Stimulated activated naive CD8-positive, alpha-beta T cell treated with anti-CD3 and anti-CD28 coated beads, Interleukin-15, amount 100 ng/mL, for 72 hours (primary cell): ENCODE measurements at regions not wholly inside any gene's neighbourhood (a gene's known extent, or its start where the extent isn't known, plus 50 kb on each side); places are given as distances from the start of the nearest gene placed in this dataset.

Experiments
- ATAC-seq: fragments of 150-1000 bp; cut with Tn5 transposase; 2 replicates; pipeline ENCODE4 v1.10.0; 2021; ENCODE audit warnings: mild to moderate bottlenecking, moderate library complexity
- DNase-seq, 2 donors: peaks; one replicate each; pipeline ENCODE4 v3.0.0; 2021 to 2022
- H3K27ac Mint-ChIP-seq, 2 donors: one replicate each; pipeline ENCODE4 v1.8.0; 2022; ENCODE audit warnings: mild to moderate bottlenecking in 2 of 2, mixed read lengths in 2 of 2, moderate library complexity in 2 of 2
- H3K27me3 Mint-ChIP-seq: one replicate; pipeline ENCODE4 v1.8.0; 2022; ENCODE audit warnings: mixed read lengths
- H3K4me1 Mint-ChIP-seq: one replicate; pipeline ENCODE4 v1.8.0; 2022; ENCODE audit warnings: mild to moderate bottlenecking, mixed read lengths
- H3K4me3 Mint-ChIP-seq, 2 donors: one replicate each; pipeline ENCODE4 v1.8.0; 2022; ENCODE audit warnings: mild to moderate bottlenecking in 2 of 2, mixed read lengths in 2 of 2, moderate library complexity in 1 of 2
- H3K9me3 Mint-ChIP-seq, 2 donors: one replicate each; pipeline ENCODE4 v1.8.0; 2022; ENCODE audit warnings: mixed read lengths in 2 of 2

- no peaks in the 10 kb centered on the region for H3K9me3 Mint-ChIP-seq
- ATAC-seq (no peak), DNase-seq (no peak)
- H3K27ac Mint-ChIP-seq, result no peak overlapping the region
- no peak overlapping the region for H3K4me3 Mint-ChIP-seq
- H3K27me3 Mint-ChIP-seq, result no peaks in the 10 kb centered on the region
- H3K4me1 Mint-ChIP-seq, result no peaks in the 10 kb centered on the region
These were observed 227.5 kb downstream of the MIAT start for GRCh38 chr22:26884921-26885320.

GRCh38 chr22:26885441-26886261, 228.3 kb downstream of the MIAT start:
- H3K27ac Mint-ChIP-seq, result no peak overlapping the region

GRCh38 chr22:26887456-26887855, 230.1 kb downstream of the MIAT start:
- H3K27me3 Mint-ChIP-seq, result peaks cover 17% of the 10 kb centered on the region
- DNase-seq (no peak), ATAC-seq (no peak)
- H3K4me1 Mint-ChIP-seq, result no peaks in the 10 kb centered on the region
- no peak overlapping the region for H3K4me3 Mint-ChIP-seq
- no peak overlapping the region for H3K27ac Mint-ChIP-seq
- no peaks in the 10 kb centered on the region for H3K9me3 Mint-ChIP-seq

More at GRCh38 chr22:26885441-26886261, 228.3 kb downstream of the MIAT start:
- H3K9me3 Mint-ChIP-seq, result no peaks in the 10 kb centered on the region
- no peak overlapping the region for H3K4me3 Mint-ChIP-seq
- no peaks in the 10 kb centered on the region for H3K4me1 Mint-ChIP-seq
- DNase-seq (no peak), ATAC-seq (no peak)
- H3K27me3 Mint-ChIP-seq, result no peaks in the 10 kb centered on the region

- ATAC-seq (no peak), DNase-seq (no peak)
- Mint-ChIP-seq H3K4me3 (no peak overlapping the region), H3K27me3 (peaks cover 21% of the 10 kb centered on the region), H3K4me1 (peaks cover under 1% of the 10 kb centered on the region), H3K27ac (no peak overlapping the region), H3K9me3 (no peaks in the 10 kb centered on the region)
These were observed 230.5 kb downstream of the MIAT start for GRCh38 chr22:26887916-26888315.

- H3K4me3 Mint-ChIP-seq, result no peak overlapping the region
- ATAC-seq, result no peak
- peaks cover 31% of the 10 kb centered on the region for H3K27me3 Mint-ChIP-seq
- peak overlapping the region in 1 of 2 donors; percentile 34 for H3K27ac Mint-ChIP-seq
- no peak for DNase-seq
- no peaks in the 10 kb centered on the region for H3K9me3 Mint-ChIP-seq
- peaks cover 10% of the 10 kb centered on the region for H3K4me1 Mint-ChIP-seq
These were observed 231.5 kb downstream of the MIAT start for GRCh38 chr22:26888887-26889286.

- DNase-seq (no peak), ATAC-seq (no peak)
- no peak overlapping the region for H3K27ac Mint-ChIP-seq
- H3K4me1 Mint-ChIP-seq, result peaks cover 19% of the 10 kb centered on the region
- no peak overlapping the region for H3K4me3 Mint-ChIP-seq
- no peaks in the 10 kb centered on the region for H3K9me3 Mint-ChIP-seq
- H3K27me3 Mint-ChIP-seq, result peaks cover 31% of the 10 kb centered on the region
These were observed 232.4 kb downstream of the MIAT start for GRCh38 chr22:26889802-26890201.

- no peak overlapping the region for H3K27ac Mint-ChIP-seq
- peaks cover 31% of the 10 kb centered on the region for H3K27me3 Mint-ChIP-seq
- peaks cover 25% of the 10 kb centered on the region for H3K4me1 Mint-ChIP-seq
- DNase-seq (no peak), ATAC-seq (no peak)
- H3K4me3 Mint-ChIP-seq, result no peak overlapping the region
- H3K9me3 Mint-ChIP-seq, result no peaks in the 10 kb centered on the region
These were observed 233.5 kb downstream of the MIAT start for GRCh38 chr22:26890870-26891269.

- Mint-ChIP-seq H3K27ac (no peak overlapping the region), H3K9me3 (no peaks in the 10 kb centered on the region), H3K4me3 (no peak overlapping the region), H3K27me3 (peaks cover 31% of the 10 kb centered on the region), H3K4me1 (peaks cover 25% of the 10 kb centered on the region)
- ATAC-seq, result no peak
- no peak for DNase-seq
These were observed 234.0 kb downstream of the MIAT start for GRCh38 chr22:26891429-26891828.

- peaks cover 25% of the 10 kb centered on the region for H3K4me1 Mint-ChIP-seq
- no peak overlapping the region for H3K27ac Mint-ChIP-seq
- no peaks in the 10 kb centered on the region for H3K9me3 Mint-ChIP-seq
- no peak overlapping the region for H3K4me3 Mint-ChIP-seq
- DNase-seq, result no peak
- H3K27me3 Mint-ChIP-seq, result peaks cover 37% of the 10 kb centered on the region
- no peak for ATAC-seq
These were observed 235.0 kb downstream of the MIAT start for GRCh38 chr22:26892166-26893041.

- Mint-ChIP-seq H3K4me1 (peaks cover 25% of the 10 kb centered on the region), H3K9me3 (no peaks in the 10 kb centered on the region), H3K4me3 (no peak overlapping the region), H3K27ac (no peak overlapping the region), H3K27me3 (peaks cover 48% of the 10 kb centered on the region)
- no peak for DNase-seq
- ATAC-seq, result no peak
These were observed 236.1 kb downstream of the MIAT start for GRCh38 chr22:26893173-26894110.

- DNase-seq (no peak), ATAC-seq (no peak)
- H3K27ac Mint-ChIP-seq, result peak overlapping the region in 1 of 2 donors; percentile 4
- H3K4me3 Mint-ChIP-seq, result peak overlapping the region in 1 of 2 donors; percentile 2
- no peaks in the 10 kb centered on the region for H3K9me3 Mint-ChIP-seq
- peaks cover 25% of the 10 kb centered on the region for H3K4me1 Mint-ChIP-seq
- H3K27me3 Mint-ChIP-seq, result peaks cover 50% of the 10 kb centered on the region
These were observed 237.0 kb downstream of the MIAT start for GRCh38 chr22:26894362-26894761.

GRCh38 chr22:26894766-26895485, 237.5 kb downstream of the MIAT start:
- Mint-ChIP-seq H3K4me3 (peak overlapping the region in 1 of 2 donors; percentile 2), H3K4me1 (peaks cover 25% of the 10 kb centered on the region), H3K27ac (peak overlapping the region in 1 of 2 donors; percentile 4), H3K27me3 (peaks cover 50% of the 10 kb centered on the region), H3K9me3 (no peaks in the 10 kb centered on the region)
- DNase-seq, result no peak
- peak; percentile 86 for ATAC-seq

GRCh38 chr22:26897384-26897783, 240.0 kb downstream of the MIAT start:
- DNase-seq (no peak), ATAC-seq (no peak)
- peaks cover 49% of the 10 kb centered on the region for H3K27me3 Mint-ChIP-seq
- H3K9me3 Mint-ChIP-seq, result no peaks in the 10 kb centered on the region
- peak overlapping the region in 1 of 2 donors; percentile 23 for H3K27ac Mint-ChIP-seq
- H3K4me3 Mint-ChIP-seq, result no peak overlapping the region
- peaks cover 25% of the 10 kb centered on the region for H3K4me1 Mint-ChIP-seq

GRCh38 chr22:26898946-26899605, 241.7 kb downstream of the MIAT start:
- ATAC-seq (no peak), DNase-seq (no peak)
- H3K27ac Mint-ChIP-seq, result no peak overlapping the region
- no peak overlapping the region for H3K4me3 Mint-ChIP-seq
- no peaks in the 10 kb centered on the region for H3K9me3 Mint-ChIP-seq
- H3K4me1 Mint-ChIP-seq, result peaks cover 30% of the 10 kb centered on the region
- H3K27me3 Mint-ChIP-seq, result peaks cover 50% of the 10 kb centered on the region
